ENCODE measurements at regions not wholly inside any gene's neighbourhood (a gene's known extent, or its start where the extent isn't known, plus 50 kb on each side); places are given as distances from the start of the nearest gene placed in this dataset.

DNA sequence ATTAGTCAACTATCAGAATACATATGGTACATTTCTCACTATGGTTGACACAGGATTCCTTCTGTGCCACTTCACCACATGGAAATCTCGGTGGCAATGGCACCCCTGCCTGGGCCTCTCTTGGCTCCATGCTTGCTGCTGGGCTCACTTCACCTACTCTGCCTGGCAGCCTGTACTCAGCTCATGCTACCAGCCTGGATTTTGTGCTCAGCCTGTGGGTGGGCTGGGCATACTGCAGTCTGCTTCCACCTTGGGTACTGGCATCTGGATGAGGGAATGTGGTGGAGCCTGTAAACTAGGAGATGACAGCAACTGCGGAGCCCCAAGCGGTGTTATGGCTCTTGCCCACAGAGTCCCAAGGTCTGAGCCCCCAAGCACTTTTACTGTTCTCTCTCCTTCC is 604.1 kb downstream of the MTRR start:
- Histone ChIP-seq H3K36me3 (no peaks in the 10 kb centered on the region), H3K27ac (no peak overlapping the region), H3K4me3 (no peak overlapping the region), H3K4me1 (no peaks in the 10 kb centered on the region), H3K27me3 (no peaks in the 10 kb centered on the region), H3K9me3 (peaks cover 0 to 16% (median 0%) of the 10 kb centered on the region in 12 donors)
- ATAC-seq: no peak
- WGBS, 4 donors: 86 to 90% (median 89%) methylated on average over 3 of the region's 3 CpGs
- intact Hi-C loops (cut with DNase I): no loop called here
- TF ChIP-seq, protein P1, sequence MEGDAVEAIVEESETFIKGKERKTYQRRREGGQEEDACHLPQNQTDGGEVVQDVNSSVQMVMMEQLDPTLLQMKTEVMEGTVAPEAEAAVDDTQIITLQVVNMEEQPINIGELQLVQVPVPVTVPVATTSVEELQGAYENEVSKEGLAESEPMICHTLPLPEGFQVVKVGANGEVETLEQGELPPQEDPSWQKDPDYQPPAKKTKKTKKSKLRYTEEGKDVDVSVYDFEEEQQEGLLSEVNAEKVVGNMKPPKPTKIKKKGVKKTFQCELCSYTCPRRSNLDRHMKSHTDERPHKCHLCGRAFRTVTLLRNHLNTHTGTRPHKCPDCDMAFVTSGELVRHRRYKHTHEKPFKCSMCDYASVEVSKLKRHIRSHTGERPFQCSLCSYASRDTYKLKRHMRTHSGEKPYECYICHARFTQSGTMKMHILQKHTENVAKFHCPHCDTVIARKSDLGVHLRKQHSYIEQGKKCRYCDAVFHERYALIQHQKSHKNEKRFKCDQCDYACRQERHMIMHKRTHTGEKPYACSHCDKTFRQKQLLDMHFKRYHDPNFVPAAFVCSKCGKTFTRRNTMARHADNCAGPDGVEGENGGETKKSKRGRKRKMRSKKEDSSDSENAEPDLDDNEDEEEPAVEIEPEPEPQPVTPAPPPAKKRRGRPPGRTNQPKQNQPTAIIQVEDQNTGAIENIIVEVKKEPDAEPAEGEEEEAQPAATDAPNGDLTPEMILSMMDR (IDR thresholded peaks at IDR 0.05): no peak
- TF ChIP-seq POLR2A (IDR thresholded peaks at IDR 0.05): no peak
- DNase-seq: no peak

DNA sequence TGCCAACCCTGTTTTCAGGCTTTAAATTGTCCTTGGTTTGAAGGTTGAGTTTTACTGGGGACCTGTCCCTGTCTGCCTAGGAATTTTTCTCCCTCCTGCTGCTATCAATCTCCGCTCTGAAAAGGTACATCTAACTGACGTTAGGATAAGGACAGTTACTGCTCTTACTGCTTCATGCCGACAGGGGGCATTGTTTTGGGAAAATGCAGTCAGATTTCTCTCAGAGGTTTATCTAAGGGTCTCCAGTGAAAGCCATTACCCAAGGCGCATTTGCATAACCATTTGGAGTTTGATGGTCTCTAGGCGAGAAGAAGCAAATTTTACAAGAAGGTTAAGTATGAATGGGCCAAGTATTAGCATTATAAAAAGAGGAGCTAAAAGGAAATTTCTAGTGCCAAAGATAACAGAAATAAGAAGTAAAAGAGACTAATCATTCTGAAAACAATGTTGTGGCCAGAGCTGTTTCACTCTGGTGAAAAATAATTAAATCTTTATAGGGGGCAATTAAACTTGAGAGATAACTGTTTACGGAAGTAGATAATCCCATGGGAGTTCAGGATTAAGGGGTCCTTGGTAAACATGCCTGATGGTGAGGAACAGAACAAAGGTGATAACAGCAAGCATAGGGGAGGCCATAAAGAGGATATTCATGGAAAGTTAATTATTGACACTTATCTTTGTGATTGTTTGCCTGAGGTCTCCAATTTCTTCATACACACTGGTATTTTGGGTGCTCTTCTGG is 605.0 kb downstream of the MTRR start:
- intact Hi-C loops (cut with DNase I): no loop called here
- H3K4me3 ChIP-seq: no peak overlapping the region
- TF ChIP-seq, protein P1 (IDR thresholded peaks at IDR 0.05): peak in 3 of 12 donors; percentile 8 to 15 (median 12)
- TF ChIP-seq POLR2A (IDR thresholded peaks at IDR 0.05): no peak

DNA sequence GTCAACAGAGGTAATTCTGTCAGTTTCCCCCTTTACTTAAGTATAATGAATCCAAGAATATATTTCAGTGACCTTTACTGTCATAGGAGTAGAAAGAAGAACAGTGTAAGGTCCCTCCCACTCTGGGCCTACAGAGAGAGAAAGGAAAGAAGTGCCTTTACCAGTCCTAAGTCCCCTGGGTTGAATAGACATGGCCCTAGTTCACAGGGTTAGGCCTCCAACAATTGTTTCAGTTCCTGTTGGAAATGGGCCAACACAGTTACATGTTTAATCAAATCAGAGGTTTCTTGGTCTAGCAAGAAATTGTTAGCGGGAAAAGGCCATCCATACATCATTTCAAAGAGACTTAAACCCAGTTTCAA is 605.6 kb downstream of the MTRR start:
- Histone ChIP-seq H3K9me3 (peaks cover 0 to 13% (median 0%) of the 10 kb centered on the region in 12 donors), H3K36me3 (no peaks in the 10 kb centered on the region), H3K27me3 (no peaks in the 10 kb centered on the region), H3K4me1 (no peaks in the 10 kb centered on the region), H3K27ac (no peak overlapping the region), H3K4me3 (no peak overlapping the region)
- intact Hi-C loops (cut with DNase I): no loop called here
- 83 to 93% (median 90%) methylated on average over 1 of the region's 1 CpG for WGBS, 4 donors
- TF ChIP-seq, protein P1 (IDR thresholded peaks at IDR 0.05): no peak
- TF ChIP-seq POLR2A (IDR thresholded peaks at IDR 0.05): no peak
- no peak for ATAC-seq
- no peak for DNase-seq

More for the DNA sequence above, 605.0 kb downstream of the MTRR start:
- Histone ChIP-seq H3K4me1 (no peaks in the 10 kb centered on the region), H3K27ac (no peak overlapping the region), H3K9me3 (peaks cover 0 to 16% (median 0%) of the 10 kb centered on the region in 12 donors), H3K36me3 (no peaks in the 10 kb centered on the region), H3K27me3 (no peaks in the 10 kb centered on the region)
- DNase-seq (no peak), ATAC-seq (no peak)
- 59 to 71% (median 66%) methylated on average over 6 of the region's 6 CpGs for WGBS, 4 donors

DNA sequence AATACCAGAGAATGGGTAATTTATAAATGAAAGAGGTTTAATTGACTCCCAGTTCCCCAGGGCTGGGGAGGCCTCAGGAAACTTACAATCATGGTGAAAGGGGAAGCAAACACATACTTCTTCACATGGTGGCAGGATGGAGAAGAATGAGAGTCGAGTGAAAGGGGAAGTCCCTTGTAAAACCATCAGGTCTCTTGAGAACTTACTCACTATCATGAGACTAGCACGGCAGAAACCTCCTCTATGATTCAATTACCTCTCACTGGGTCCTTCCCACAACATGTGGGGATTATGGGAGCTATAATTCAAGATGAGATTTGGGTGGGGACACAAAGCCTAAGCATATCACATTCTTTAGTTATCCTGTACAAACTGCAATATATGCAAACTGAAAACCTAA is 609.4 kb downstream of the MTRR start:
- intact Hi-C loops (cut with DNase I): no loop called here
- no peaks in the 10 kb centered on the region for H3K4me1 ChIP-seq
- H3K4me3 ChIP-seq: no peak overlapping the region
- WGBS, 4 donors: 26 to 52% (median 44%) methylated on average over 2 of the region's 2 CpGs
- no peak overlapping the region for H3K27ac ChIP-seq
- no peaks in the 10 kb centered on the region for H3K36me3 ChIP-seq
- H3K27me3 ChIP-seq: no peaks in the 10 kb centered on the region
- DNase-seq (no peak), ATAC-seq (no peak)
- no peaks in the 10 kb centered on the region for H3K9me3 ChIP-seq
- no peak for TF ChIP-seq POLR2A (IDR thresholded peaks at IDR 0.05)
- TF ChIP-seq, protein P1 (IDR thresholded peaks at IDR 0.05): no peak

Measured in heart left ventricle (tissue), 16 donors.